Large intestine (tissue), 3 donors: ENCODE measurements at regions not wholly inside any gene's neighbourhood (a gene's known extent, or its start where the extent isn't known, plus 50 kb on each side); places are given as distances from the start of the nearest gene placed in this dataset.

Source experiments
- DNase-seq, 2 donors: peaks; one replicate each; pipeline versions ENCODE4 v3.0.0 to v3.0.0-alpha.2; 2013
- H3K27ac ChIP-seq: one replicate; pipeline ENCODE4 v1.5.1; 2013; ENCODE audit warnings: low read length
- H3K27me3 ChIP-seq: 2 replicates; pipeline ENCODE4 v1.6.1; 2013; ENCODE audit warnings: low read length; ENCODE audit not compliant: control insufficient read depth, insufficient read depth
- H3K36me3 ChIP-seq: 2 replicates; pipeline ENCODE4 v1.6.1; 2013; ENCODE audit warnings: low read length; ENCODE audit not compliant: control insufficient read depth, insufficient read depth
- H3K4me1 ChIP-seq: one replicate; pipeline ENCODE4 v1.6.1; 2013; ENCODE audit warnings: low read length; ENCODE audit not compliant: control insufficient read depth, insufficient read depth
- H3K4me3 ChIP-seq: one replicate; pipeline ENCODE4 v1.5.1; 2013; ENCODE audit warnings: low read length
- H3K9me3 ChIP-seq: one replicate; pipeline ENCODE4 v1.6.1; 2013; ENCODE audit warnings: mild to moderate bottlenecking, low read depth, low read length, moderate library complexity; ENCODE audit not compliant: control insufficient read depth
- WGBS: methylation state at CpG from one replicate; pipeline ENCODE4 v1.1.5; 2013; ENCODE audit warnings: low lambda C conversion rate; ENCODE audit not compliant: insufficient coverage; 5-methylcytosine and 5-hydroxymethylcytosine counted together

- Histone ChIP-seq H3K9me3 (peaks cover 2% of the 10 kb centered on the region), H3K4me1 (no peaks in the 10 kb centered on the region), H3K27me3 (no peaks in the 10 kb centered on the region), H3K36me3 (no peaks in the 10 kb centered on the region), H3K4me3 (no peak overlapping the region), H3K27ac (no peak overlapping the region)
- WGBS: no CpG with 5 or more reads among the region's 37 CpGs
- no peak for DNase-seq
Measured at GRCh38 chr2:3059141-3059925, 318.3 kb downstream of the EIPR1 start.

GRCh38 chr2:3054066-3054465, 323.6 kb downstream of the EIPR1 start:
- H3K9me3 ChIP-seq: peaks cover 2% of the 10 kb centered on the region
- WGBS: 88% methylated on average over 4 of the region's 8 CpGs
- H3K4me3 ChIP-seq: no peak overlapping the region
- H3K36me3 ChIP-seq: no peaks in the 10 kb centered on the region
- no peak overlapping the region for H3K27ac ChIP-seq
- no peak for DNase-seq
- H3K27me3 ChIP-seq: no peaks in the 10 kb centered on the region
- no peaks in the 10 kb centered on the region for H3K4me1 ChIP-seq

GRCh38 chr2:3051266-3051665, 326.4 kb downstream of the EIPR1 start:
- no peaks in the 10 kb centered on the region for H3K4me1 ChIP-seq
- H3K4me3 ChIP-seq: no peak overlapping the region
- no peaks in the 10 kb centered on the region for H3K36me3 ChIP-seq
- no peak for DNase-seq
- no peaks in the 10 kb centered on the region for H3K27me3 ChIP-seq
- 71% methylated on average over 1 of the region's 5 CpGs for whole genome bisulfite sequencing
- H3K27ac ChIP-seq: no peak overlapping the region
- H3K9me3 ChIP-seq: peaks cover 5% of the 10 kb centered on the region

- no peak overlapping the region for H3K27ac ChIP-seq
- DNase-seq: no peak
- H3K4me1 ChIP-seq: no peaks in the 10 kb centered on the region
- H3K27me3 ChIP-seq: no peaks in the 10 kb centered on the region
- H3K4me3 ChIP-seq: no peak overlapping the region
- no peaks in the 10 kb centered on the region for H3K36me3 ChIP-seq
- H3K9me3 ChIP-seq: peaks cover 17% of the 10 kb centered on the region
- WGBS: 88% methylated on average over 3 of the region's 14 CpGs
Measured at GRCh38 chr2:3046170-3046865, 331.3 kb downstream of the EIPR1 start.

- no peaks in the 10 kb centered on the region for H3K27me3 ChIP-seq
- H3K4me1 ChIP-seq: no peaks in the 10 kb centered on the region
- DNase-seq: no peak
- H3K4me3 ChIP-seq: no peak overlapping the region
- WGBS: no CpG with 5 or more reads among the region's 10 CpGs
- H3K27ac ChIP-seq: no peak overlapping the region
- no peaks in the 10 kb centered on the region for H3K36me3 ChIP-seq
- H3K9me3 ChIP-seq: peaks cover 17% of the 10 kb centered on the region
Measured at GRCh38 chr2:3045318-3045921, 332.2 kb downstream of the EIPR1 start.

GRCh38 chr2:3044587-3045317, 332.9 kb downstream of the EIPR1 start:
- no peaks in the 10 kb centered on the region for H3K36me3 ChIP-seq
- DNase-seq: no peak
- no peak overlapping the region for H3K4me3 ChIP-seq
- no peaks in the 10 kb centered on the region for H3K4me1 ChIP-seq
- H3K27me3 ChIP-seq: no peaks in the 10 kb centered on the region
- peaks cover 17% of the 10 kb centered on the region for H3K9me3 ChIP-seq
- WGBS: no CpG with 5 or more reads among the region's 15 CpGs
- no peak overlapping the region for H3K27ac ChIP-seq

GRCh38 chr2:3043726-3044125, 333.9 kb downstream of the EIPR1 start:
- Histone ChIP-seq H3K9me3 (peaks cover 17% of the 10 kb centered on the region), H3K36me3 (no peaks in the 10 kb centered on the region), H3K4me3 (no peak overlapping the region), H3K27ac (no peak overlapping the region), H3K4me1 (no peaks in the 10 kb centered on the region), H3K27me3 (no peaks in the 10 kb centered on the region)
- DNase-seq: no peak
- WGBS: no CpG with 5 or more reads among the region's 8 CpGs

GRCh38 chr2:3042601-3043585, 334.7 kb downstream of the EIPR1 start:
- Histone ChIP-seq H3K36me3 (no peaks in the 10 kb centered on the region), H3K9me3 (peaks cover 17% of the 10 kb centered on the region), H3K4me1 (no peaks in the 10 kb centered on the region), H3K4me3 (no peak overlapping the region), H3K27me3 (no peaks in the 10 kb centered on the region), H3K27ac (no peak overlapping the region)
- 67% methylated on average over 5 of the region's 20 CpGs for WGBS
- no peak for DNase-seq

- Histone ChIP-seq H3K27me3 (no peaks in the 10 kb centered on the region), H3K36me3 (no peaks in the 10 kb centered on the region), H3K4me3 (no peak overlapping the region), H3K9me3 (peaks cover 17% of the 10 kb centered on the region), H3K4me1 (no peaks in the 10 kb centered on the region), H3K27ac (no peak overlapping the region)
- no CpG with 5 or more reads among the region's 25 CpGs for WGBS
- DNase-seq: no peak
Measured at GRCh38 chr2:3041841-3042600, 335.6 kb downstream of the EIPR1 start.
